NCI-H187 (cell line): ENCODE measurements at regions not wholly inside any gene's neighbourhood (a gene's known extent, or its start where the extent isn't known, plus 50 kb on each side); places are given as distances from the start of the nearest gene placed in this dataset.

Experiments used
- DNase-seq, 2 experiments: peaks; one replicate each; lab custom pipeline; 2025; lab: John Stamatoyannopoulos, UW

GRCh38 chr10:83580373-83581012 is 558.8 kb upstream of the GHITM start:
- no peak for DNase-seq

GRCh38 chr10:83582407-83583095 is 556.8 kb upstream of the GHITM start:
- DNase-seq, result no peak

GRCh38 chr10:83585686-83586085 is 553.6 kb upstream of the GHITM start:
- DNase-seq, result no peak

GRCh38 chr10:83592337-83592935 is 546.9 kb upstream of the GHITM start:
- no peak for DNase-seq

GRCh38 chr10:83603708-83604107 is 535.6 kb upstream of the GHITM start:
- DNase-seq, result no peak

- no peak for DNase-seq
These were observed 533.3 kb upstream of the GHITM start for GRCh38 chr10:83605783-83606630.

- DNase-seq, result no peak
These were observed 531.2 kb upstream of the GHITM start for GRCh38 chr10:83607959-83608745.

GRCh38 chr10:83612050-83612449 is 527.3 kb upstream of the GHITM start:
- no peak for DNase-seq

GRCh38 chr10:83612746-83613145 is 526.6 kb upstream of the GHITM start:
- no peak for DNase-seq

GRCh38 chr10:83617172-83617571 is 522.1 kb upstream of the GHITM start:
- no peak for DNase-seq

GRCh38 chr10:83617692-83618545 is 521.4 kb upstream of the GHITM start:
- DNase-seq, result no peak

GRCh38 chr10:83625831-83626360 is 513.4 kb upstream of the GHITM start:
- DNase-seq, result no peak

GRCh38 chr10:83632701-83633100 is 506.6 kb upstream of the GHITM start:
- no peak for DNase-seq

- DNase-seq, result no peak
These were observed 505.8 kb upstream of the GHITM start for GRCh38 chr10:83633547-83633946.

- no peak for DNase-seq
These were observed 502.5 kb upstream of the GHITM start for GRCh38 chr10:83636826-83637225.

GRCh38 chr10:83647526-83647925 is 491.8 kb upstream of the GHITM start:
- no peak for DNase-seq

GRCh38 chr10:83648201-83648600 is 491.1 kb upstream of the GHITM start:
- no peak for DNase-seq

- DNase-seq, result no peak
These were observed 489.8 kb upstream of the GHITM start for GRCh38 chr10:83649471-83649870.

- DNase-seq, result no peak
These were observed 484.6 kb upstream of the GHITM start for GRCh38 chr10:83654689-83655088.

GRCh38 chr10:83656924-83657323 is 482.4 kb upstream of the GHITM start:
- no peak for DNase-seq

GRCh38 chr10:83657487-83657886 is 481.8 kb upstream of the GHITM start:
- DNase-seq, result no peak
